HuH-7.5 (cell line): ENCODE measurements at regions not wholly inside any gene's neighbourhood (a gene's known extent, or its start where the extent isn't known, plus 50 kb on each side); places are given as distances from the start of the nearest gene placed in this dataset.

Source experiments
- DNase-seq: peaks from one replicate; pipeline ENCODE4 v3.0.0; 2011; ENCODE audit warnings: low spot score

DNA sequence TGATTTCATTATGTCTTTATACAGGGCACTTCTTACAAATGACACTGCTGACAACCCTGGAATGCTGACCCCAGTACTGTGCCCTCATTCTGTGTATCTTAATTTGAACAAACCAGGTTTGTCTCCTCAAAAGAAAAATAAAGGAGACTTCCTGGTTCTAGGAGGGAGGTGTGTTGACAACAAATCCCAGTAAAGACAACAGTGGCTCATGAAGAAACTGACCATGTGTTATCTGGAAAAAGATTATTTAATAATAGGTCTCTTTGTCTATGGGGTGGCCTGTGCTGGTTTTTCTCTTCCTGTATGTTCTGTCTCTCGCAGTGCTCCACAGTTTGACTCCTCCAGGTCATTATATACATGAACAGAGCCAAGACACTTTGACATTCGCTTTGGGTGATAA, 454.6 kb downstream of the LMO4 start:
- no peak for DNase-seq

DNA sequence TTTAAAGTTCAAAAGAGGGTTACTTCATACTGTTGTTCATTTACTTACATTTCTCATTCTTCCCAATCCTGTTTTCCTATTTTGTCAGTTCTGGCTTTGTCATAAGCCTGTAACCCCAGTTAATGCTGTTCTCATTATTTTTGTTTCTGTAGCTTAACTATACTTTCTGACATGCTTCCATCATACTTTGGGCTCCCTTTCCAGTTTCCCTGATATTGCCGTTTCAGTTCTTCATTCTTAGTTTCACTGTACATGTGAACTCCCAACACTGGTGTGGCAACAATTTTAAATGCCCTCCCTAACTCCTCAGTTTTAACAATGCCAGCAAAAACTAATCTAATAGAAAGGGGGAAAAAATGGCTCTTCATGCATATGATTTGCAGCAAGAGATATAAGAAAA, 456.7 kb downstream of the LMO4 start:
- DNase-seq, result no peak

DNA sequence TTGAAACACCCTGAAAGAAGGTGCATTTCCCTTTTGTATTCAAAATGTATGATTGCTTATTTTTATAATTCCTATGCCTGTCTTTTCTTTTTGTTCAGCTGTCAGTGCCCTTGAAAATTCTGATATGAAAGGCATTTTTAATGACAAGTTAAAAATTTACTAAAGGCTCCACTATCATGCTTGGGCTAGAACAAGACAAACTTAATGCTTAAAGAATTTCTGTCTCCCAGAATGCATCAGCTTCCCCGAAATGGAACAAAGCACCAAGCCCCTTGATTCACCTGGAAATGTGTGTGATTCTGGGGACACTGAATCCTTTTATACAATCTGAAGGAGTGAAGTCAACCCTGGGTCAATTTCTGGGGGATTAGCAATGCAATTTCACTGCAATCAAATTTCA, 457.5 kb downstream of the LMO4 start:
- no peak for DNase-seq

DNA sequence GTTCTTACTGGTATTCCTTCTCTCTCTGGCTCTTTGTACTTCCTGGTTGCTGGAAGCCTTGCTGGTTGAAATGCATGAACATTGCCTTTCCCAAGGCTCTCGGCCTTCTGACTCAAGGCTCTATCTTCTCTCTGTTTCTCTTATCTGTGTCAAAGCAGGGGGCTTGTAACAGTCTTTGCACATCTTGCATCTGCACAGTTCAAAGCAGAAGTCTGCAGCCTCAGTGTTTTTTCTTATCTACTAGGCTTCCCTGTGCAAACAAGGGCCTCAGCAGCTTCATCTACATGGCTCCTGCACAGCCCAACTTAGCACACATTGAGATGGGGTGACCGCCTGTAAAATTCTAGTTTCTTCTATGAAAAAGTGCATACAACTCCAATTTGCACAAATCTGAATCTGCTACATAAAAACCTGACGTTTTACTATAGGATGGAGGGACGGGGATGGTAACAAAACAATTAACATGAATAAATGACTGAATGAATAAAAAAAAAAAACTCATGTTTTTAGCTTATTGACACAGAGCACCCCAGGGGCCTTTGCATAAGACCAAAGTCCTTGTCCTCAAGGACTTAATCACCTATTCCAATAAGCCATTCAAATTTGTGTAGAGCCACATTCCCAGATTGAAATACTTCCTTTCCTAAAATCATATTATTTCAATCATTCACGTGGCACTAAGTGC, 458.3 kb downstream of the LMO4 start:
- no peak for DNase-seq

DNA sequence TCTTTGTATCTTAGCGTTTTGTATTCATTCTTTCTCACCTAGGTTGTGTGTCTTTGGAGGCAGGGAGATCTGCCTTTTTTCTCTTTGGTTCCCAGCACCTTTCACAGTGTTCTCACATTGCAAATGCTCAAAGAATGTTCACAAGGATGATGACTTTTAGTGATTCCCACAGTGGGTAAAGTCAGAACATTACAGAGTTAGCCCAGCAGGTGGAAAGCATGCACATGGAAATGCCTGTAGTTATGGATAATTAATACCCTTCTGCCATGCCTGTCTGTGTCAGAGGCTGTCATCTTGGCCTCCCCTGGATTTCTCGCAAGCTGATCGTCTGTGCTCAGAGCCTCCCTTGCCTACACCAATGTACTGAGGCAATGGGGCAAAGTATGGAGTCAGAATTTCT, 458.9 kb downstream of the LMO4 start:
- DNase-seq, result no peak

DNA sequence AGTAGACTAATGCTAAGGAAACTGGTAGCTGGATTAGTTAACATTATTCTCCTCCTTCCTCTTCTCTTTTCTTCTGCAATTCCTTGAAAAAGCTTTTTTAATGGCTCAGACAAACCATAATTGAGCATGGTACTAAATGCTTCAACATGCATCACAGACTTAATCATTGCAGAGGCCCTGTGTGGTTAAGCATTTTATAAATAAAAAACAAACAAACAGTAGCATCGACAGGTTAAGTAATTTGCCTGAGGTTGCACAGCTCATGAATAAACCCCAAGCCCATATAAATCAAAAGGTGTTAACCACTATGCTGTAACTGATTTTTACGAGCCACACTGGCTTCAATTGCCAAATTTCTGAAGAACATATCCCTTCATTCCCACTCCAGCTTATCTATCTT, 462.1 kb downstream of the LMO4 start:
- DNase-seq, result no peak

DNA sequence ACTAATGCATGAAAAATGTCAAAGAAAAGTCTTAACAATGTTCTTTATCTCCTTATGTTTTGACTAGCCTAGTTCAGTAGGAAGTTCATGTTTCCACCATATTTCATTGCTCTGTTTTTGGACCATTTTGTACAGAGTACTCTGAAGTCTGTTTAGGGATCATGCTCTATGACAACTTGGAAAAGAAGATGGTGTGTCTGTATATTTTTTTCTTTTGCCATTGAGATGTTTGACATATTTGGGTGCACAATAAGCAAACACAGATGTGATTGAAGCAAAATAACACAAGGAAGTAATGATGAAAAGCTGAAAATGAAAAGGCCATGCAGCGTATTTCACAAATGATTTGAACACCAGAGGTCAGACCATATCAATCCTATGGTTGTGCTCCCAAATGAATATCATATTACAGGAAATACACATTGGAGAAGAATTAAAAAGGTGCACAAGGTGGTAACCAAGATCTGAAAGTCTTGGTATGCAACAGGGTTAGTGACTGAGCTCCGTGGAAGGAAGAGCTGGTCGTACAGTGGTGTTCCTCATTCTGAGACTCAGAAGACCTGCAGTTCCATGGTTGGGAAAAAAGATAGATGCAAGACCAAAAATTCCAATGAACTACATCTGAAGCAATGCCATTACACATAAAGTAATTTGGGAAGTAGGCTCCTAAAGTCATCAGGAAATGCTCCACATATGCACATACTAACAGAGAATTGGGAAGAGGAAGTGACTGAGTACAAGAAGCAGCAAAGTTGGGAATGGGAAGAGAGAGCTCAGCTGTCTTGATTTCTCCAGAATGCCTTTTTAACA, 463.5 kb downstream of the LMO4 start:
- no peak for DNase-seq

DNA sequence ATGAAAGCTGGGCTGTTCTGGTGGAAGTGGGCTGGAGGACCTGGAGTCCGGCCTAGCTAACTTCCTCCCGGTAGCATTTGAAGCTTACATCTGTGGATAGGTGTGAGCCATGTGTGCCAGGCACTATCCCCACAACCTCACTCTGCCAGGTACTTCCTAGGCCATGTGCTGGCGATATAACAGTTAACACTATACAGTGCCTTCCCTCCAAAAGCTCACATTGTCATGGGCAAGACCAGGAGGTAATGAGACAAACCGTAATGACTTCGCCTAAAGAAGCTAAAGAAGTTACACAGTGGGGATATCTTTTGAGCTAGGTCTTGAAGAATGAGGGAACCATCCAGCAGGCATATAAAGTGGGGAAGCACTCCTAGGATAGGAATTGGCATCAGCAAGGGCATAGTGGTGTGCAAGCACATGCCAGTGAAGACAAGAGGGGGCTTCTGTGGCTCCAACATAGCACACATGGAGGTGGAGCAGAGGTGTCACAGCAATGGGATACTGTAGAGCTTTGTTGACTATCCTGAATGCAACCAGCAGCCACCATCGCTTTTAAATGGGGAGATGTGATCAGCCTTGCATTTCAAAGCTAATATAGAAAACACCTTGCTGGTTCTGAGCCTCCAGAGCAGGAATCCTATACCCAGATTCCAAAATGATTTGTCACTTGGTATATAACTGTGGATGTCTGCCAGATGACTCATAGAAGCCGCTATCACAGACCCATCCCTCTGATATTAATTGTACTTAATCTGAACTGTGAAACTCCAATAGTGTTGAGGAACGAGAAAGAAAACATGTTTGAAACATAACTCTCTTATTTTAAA, 466.3 kb downstream of the LMO4 start:
- DNase-seq, result no peak

DNA sequence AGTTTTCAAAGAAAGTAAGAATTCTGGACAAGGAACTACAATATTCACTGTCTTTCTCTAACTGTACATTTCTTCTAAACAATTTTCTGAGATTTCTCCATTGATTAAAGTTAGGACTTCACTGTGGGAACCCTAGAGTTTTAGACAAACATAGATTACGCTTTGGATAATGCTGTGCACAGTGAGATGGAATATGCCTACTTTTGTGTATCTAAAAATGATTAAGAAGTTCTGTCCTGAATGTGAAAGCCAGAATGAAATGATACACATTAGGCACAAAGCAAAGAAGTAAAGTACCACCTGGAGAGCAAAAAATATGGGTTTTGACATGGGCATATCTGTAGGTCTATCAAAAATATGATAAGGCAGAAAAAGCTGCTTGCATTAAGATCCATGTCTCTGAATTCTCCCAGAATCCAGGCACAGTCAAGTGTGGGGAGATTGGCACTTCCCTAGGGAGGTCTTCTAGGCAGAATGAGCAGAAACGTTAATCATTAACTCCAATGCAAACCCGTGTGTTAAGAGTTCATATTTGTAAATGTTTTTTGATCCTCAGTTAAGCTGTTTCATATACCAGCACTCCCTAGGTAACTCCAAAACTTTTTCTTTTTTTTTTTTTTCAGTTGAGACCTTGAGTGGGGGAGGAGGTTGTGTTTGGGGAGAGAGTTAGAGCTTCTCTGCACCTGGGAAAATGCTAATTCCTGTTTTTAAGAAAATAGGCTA, 467.1 kb downstream of the LMO4 start:
- DNase-seq, result peak; percentile 18

DNA sequence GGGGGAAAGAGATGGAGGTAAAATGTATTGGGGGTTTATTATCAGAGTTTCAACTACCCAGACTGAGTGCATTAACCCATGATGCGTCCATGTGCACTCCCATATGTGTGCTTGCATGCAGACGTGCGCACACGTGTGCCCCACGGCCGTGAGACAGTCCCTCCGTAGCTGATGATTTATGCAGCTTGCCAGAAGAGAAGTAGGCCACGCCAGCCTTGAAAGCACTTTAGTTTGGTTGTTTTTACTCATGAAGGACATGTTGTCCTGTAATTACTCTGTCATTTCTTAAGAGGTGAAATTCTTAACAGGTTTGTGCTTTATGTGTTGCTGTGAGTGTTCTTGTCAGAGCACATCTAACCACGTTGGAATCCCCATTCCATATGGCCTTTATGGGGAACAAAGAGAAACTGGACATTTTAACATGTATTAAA, 467.8 kb downstream of the LMO4 start:
- DNase-seq, result no peak

DNA sequence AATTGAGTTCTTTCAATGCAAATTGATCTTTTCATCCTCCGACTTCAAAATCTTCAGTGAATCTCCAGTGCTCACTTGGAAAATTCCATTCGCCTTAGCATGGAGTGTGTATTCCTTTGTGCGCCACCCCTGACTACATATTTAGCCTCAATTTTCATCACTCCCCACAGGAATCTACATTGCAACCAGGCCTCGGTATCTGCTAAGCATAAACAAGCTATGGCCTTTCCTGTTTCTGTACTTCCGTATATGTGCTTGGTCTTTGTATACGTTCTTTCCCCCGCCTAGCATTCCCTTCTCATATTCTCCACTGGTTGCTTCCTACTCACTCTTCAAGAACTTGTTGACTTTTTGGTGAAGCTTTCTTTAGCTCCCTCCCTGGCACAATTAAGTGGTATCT, 470.8 kb downstream of the LMO4 start:
- no peak for DNase-seq

DNA sequence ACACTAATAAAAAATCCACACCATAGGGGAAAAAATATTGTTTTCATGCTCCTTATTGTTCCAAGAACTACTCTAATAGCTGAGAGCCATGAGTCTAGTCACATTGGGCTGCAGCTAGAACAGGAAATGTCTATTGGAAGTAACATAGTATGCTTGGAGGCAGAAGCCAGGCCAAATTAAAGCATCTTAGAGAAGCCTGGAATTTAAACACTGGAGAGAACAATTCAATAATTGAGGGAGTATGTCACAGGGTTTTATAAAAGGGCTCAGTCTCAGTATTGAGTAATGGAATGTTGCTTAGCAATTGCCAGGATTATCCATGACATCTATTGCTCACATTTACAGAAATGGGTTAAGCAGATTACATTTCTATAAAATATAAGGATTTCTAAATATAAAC, 471.3 kb downstream of the LMO4 start:
- no peak for DNase-seq

DNA sequence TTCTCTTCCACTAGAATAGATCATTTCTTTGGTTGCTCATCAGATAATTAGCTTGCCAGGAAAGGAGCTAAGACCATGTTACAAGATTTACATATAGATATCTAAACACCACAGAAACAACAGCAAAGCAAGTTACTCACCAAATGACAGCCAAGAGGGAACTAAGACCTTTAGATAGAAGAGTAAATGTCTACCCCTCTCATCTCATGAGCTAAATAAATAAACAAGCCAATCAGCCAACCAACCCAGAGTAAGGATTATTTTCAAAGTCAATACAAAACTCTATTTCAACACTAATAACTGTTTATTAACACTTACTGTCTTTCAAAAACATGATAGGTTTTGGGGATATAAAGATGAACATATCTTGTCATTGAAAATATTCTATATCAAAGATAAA, 474.7 kb downstream of the LMO4 start:
- DNase-seq, result no peak

DNA sequence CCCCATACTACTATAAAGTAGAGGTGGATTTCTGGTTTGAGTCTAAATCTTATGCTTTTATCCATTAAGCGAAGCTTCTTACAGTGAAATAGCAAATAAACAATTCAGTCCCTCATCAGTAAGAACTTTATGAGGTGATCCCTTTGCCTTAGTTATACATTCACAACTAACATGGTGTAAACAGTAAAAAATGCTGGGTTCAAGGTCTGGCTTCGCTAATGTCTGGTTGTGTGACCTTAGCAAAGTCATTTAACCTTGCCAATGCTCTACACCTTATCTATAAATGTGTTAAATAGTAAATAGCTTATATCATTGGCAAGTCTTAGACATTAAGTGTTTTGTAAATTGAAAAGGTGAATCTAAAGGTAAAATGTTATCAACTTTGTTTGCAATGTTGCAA, 475.4 kb downstream of the LMO4 start:
- no peak for DNase-seq

DNA sequence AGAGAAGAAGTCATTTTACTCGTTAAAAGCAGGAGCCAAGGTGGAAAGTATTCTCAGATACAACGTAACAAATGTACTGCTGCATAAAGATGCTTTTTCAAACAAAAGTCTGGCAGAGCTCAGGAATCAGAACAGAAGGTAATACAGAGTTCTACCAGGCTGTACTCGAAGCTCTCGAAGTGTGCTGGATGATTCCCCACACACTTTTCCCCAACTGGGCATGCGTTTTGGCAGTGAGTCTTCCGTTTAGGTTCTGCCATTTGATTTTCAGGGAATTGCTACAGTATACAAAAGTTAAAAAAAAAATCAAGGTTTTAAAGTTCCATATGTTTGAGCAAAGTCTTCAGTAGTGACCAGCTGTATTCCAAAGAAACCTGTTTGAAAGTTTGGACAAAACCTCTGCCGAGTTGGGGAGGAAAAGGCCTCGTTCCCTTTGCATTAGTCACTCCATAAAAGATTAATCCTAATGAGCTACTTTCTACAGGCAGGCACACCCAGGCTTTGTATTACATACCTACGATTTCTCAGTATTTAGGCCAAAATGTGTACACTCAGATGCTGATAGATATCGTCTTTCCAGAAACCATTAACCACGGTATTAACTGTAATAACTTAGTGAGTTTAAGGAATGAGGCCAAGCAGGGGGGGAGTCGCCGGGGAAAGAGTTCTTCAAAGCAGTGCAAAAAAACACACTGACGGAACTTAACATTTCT, 477.1 kb downstream of the LMO4 start:
- DNase-seq, result no peak

DNA sequence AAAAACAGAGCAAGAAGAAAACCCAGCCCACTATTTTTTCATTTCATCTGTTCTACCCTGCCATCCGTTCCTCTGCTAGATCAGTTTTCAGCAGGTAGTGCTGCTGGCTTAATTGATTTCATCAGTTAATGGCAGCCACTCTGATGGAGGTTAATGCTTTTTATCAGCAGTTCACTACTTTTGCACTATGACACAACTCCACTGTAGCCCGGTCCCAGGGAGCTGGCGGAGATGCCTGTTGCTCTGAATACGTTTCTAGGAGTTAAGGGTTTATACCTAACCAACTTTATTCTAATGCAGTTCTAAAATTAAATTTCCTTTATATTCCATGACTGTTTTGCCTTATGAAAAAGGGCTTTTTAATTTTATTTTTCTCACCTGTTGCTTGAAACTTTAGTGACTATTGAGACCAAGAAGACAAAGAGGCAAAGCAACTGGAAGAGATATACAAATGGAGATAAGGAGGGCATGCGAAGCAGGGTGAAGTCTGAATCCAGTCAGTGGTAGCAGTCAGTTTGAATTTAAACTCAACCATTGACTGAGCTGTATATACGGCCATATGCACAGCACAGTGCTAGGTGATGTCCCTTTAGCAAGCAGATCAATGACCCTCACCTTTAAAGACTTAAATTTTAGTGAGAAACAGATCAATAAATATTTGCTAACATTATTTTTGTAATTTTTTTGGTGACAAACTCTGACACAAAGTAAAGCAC, 477.9 kb downstream of the LMO4 start:
- no peak for DNase-seq

DNA sequence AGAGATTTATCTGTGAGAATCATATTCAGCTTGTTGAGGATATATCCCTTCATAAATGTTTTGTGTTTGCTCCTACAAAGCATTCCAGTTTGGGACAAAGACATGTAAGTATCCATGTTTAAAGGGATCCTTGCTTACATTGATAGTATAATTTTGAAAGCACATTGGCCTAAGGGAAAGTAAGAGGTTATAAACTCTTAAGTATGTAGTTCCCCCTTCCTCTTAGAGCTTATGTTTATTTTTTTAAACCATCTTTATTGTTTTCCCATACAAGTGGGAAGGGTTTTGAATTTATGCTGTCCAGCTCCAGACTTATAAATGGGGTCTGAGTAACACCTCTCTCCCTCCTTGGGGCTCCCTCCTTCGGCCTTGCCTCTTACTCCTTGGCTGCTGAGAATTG, 481.5 kb downstream of the LMO4 start:
- DNase-seq, result no peak

DNA sequence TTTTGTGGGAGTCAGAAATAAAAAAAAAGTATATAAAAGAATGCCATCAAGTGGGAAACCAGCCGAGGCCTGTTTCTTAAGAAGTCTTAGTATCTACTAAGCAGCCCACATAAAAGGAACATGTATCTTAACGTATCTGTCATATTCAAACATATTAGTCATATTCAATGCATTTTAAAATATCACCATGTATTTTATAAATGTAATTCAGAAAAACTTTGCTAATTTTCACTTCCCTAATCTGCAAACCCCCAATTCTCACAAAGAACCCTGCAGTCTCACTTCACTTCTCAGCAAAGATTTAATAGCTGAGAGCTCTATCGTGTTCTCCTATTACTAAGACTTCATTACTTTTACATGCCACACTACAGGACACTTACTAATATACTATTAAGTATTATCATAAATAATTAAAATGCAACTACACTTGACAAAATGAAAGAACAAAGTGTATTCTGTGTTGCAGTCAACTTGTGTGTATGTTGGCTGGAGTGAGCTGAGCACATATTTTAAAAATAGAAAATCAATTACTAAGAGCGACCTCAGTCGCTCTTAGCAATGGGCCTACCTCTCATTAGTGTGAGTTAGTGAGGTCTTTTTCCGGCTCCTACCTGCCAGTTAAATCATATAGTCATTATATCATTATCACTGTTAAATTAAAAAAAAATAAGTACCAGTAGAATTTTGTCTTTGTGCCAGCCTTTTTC, 484.3 kb downstream of the LMO4 start:
- no peak for DNase-seq

DNA sequence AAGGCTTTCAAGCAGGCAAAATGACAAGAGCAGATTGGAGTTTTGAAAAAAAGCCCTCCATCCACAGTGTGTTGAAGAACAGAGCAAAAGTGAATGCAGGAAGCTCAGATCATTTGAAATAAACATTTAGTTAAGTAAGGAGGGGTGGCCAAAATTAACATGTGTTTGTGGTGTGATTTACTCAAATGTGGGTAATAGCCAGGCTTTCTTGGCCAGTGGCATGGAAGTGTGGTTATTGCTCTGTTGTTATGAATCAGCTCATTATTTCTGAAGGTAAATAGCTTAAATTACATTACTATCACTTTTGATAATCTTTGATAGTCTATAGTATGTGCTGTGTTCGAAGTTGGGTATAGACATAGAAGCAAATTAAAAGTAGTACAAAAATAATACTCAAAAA, 485.9 kb downstream of the LMO4 start:
- DNase-seq, result no peak

DNA sequence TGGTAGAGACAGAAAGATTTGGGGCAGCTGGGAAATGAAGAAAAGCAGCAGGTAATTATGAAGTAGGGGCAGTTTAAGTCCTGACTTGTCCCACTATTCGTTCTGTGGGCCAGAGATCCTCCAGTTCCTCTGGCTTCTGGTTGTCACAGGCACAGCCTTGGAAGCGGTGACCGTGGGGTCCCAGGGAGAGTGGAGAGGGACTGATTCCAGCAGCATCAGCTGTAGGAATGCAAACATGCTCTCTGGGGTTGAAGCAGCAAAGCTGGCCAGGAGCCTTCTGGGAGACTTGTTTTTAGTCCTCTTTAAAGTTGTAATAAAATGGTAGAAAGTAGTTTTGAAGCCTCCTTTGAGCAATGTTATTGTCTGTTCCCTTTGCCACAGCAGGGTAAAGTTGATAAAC, 488.0 kb downstream of the LMO4 start:
- DNase-seq, result no peak
